H9 (cell line): ENCODE measurements at regions not wholly inside any gene's neighbourhood (a gene's known extent, or its start where the extent isn't known, plus 50 kb on each side); places are given as distances from the start of the nearest gene placed in this dataset.
"Not testable (repeated sequence)": the region's sequence is repeated elsewhere in the genome, so short reads cannot be mapped to it uniquely, and the experiment has no call there.

Experiments used
- DNase-seq: peaks from one replicate; pipeline ENCODE4 v3.0.0-alpha.2; 2017
- H2AFZ ChIP-seq: one replicate; pipeline ENCODE4 v1.6.1; 2013; ENCODE audit warnings: mild to moderate bottlenecking, low read length, control low read depth, moderate library complexity
- H2AK5ac ChIP-seq: 2 replicates; pipeline ENCODE4 v1.6.1; 2013; ENCODE audit warnings: low read length, control low read depth, mixed read lengths; ENCODE audit not compliant: insufficient read length
- H2BK120ac ChIP-seq: one replicate; pipeline ENCODE4 v1.6.1; 2013; ENCODE audit warnings: low read depth, mild to moderate bottlenecking, low read length, control low read depth, inconsistent platforms; ENCODE audit not compliant: poor library complexity, severe bottlenecking
- H2BK12ac ChIP-seq: 2 replicates; pipeline ENCODE4 v1.6.1; 2013; ENCODE audit warnings: low read length, control low read depth, mixed read lengths, low read depth; ENCODE audit not compliant: insufficient read length
- H2BK15ac ChIP-seq: 2 replicates; pipeline ENCODE4 v1.6.1; 2013; ENCODE audit warnings: low read depth, low read length, control low read depth
- H2BK20ac ChIP-seq: one replicate; pipeline ENCODE4 v1.6.1; 2013; ENCODE audit warnings: low read depth, mild to moderate bottlenecking, low read length, control low read depth, inconsistent platforms; ENCODE audit not compliant: poor library complexity, severe bottlenecking
- H2BK5ac ChIP-seq: 2 replicates; pipeline ENCODE4 v1.6.1; 2013; ENCODE audit warnings: low read length, control low read depth, mixed read lengths; ENCODE audit not compliant: insufficient read length
- H3K14ac ChIP-seq: 2 replicates; pipeline ENCODE4 v1.6.1; 2013; ENCODE audit warnings: low read length, control low read depth; ENCODE audit not compliant: insufficient read depth
- H3K18ac ChIP-seq: 2 replicates; pipeline ENCODE4 v1.6.1; 2013; ENCODE audit warnings: low read depth, mild to moderate bottlenecking, mixed read lengths, low read length, control low read depth; ENCODE audit not compliant: insufficient read length
- H3K23ac ChIP-seq: 2 replicates; pipeline ENCODE4 v1.6.1; 2013; ENCODE audit warnings: low read length, control low read depth, mixed read lengths, low read depth; ENCODE audit not compliant: insufficient read length
- H3K23me2 ChIP-seq: 2 replicates; pipeline ENCODE4 v1.6.1; 2013; ENCODE audit warnings: low read depth, mild to moderate bottlenecking, mixed read lengths, low read length, control low read depth; ENCODE audit not compliant: insufficient read length, poor library complexity, severe bottlenecking
- H3K27ac ChIP-seq: 2 replicates; pipeline ENCODE4 v1.5.1; 2013; ENCODE audit warnings: low read length, control low read depth, mixed read lengths, low read depth; ENCODE audit not compliant: insufficient read length
- H3K27me3 ChIP-seq: 2 replicates; pipeline ENCODE4 v1.6.1; 2013; ENCODE audit warnings: low read length, control low read depth, inconsistent platforms; ENCODE audit not compliant: insufficient read depth
- H3K4ac ChIP-seq: 2 replicates; pipeline ENCODE4 v1.6.1; 2013; ENCODE audit warnings: low read depth, mild to moderate bottlenecking, control low read depth, inconsistent platforms, low read length, moderate library complexity
- H3K4me1 ChIP-seq: 2 replicates; pipeline ENCODE4 v1.6.1; 2013; ENCODE audit warnings: low read length, control low read depth, inconsistent platforms; ENCODE audit not compliant: insufficient read depth
- H3K4me2 ChIP-seq: 2 replicates; pipeline ENCODE4 v1.6.1; 2013; ENCODE audit warnings: low read length, control low read depth, mixed read lengths; ENCODE audit not compliant: insufficient read length, insufficient read depth
- H3K56ac ChIP-seq: 2 replicates; pipeline ENCODE4 v1.6.1; 2013; ENCODE audit warnings: low read depth, mild to moderate bottlenecking, mixed read lengths, low read length, control low read depth; ENCODE audit not compliant: insufficient read length
- H3K79me1 ChIP-seq: 2 replicates; pipeline ENCODE4 v1.6.1; 2013; ENCODE audit warnings: low read depth, mild to moderate bottlenecking, moderate library complexity, low read length, control low read depth, inconsistent platforms; ENCODE audit not compliant: insufficient read depth, poor library complexity, severe bottlenecking
- H3K79me2 ChIP-seq: 2 replicates; pipeline ENCODE4 v1.6.1; 2013; ENCODE audit warnings: low read length, control low read depth, inconsistent platforms; ENCODE audit not compliant: insufficient read depth
- H3K9ac ChIP-seq: 2 replicates; pipeline ENCODE4 v1.6.1; 2013; ENCODE audit warnings: low read length, control low read depth, mixed read lengths; ENCODE audit not compliant: insufficient read length; ENCODE audit errors: extremely low read depth
- H3K9me3 ChIP-seq: one replicate; pipeline ENCODE4 v1.6.1; 2013; ENCODE audit warnings: low read depth, low read length, inconsistent platforms; ENCODE audit not compliant: control insufficient read depth
- H3T11ph ChIP-seq: one replicate; pipeline ENCODE4 v1.6.1; 2013; ENCODE audit warnings: mild to moderate bottlenecking, low read length, control low read depth, inconsistent platforms
- H4K20me1 ChIP-seq: one replicate; pipeline ENCODE4 v1.6.1; 2013; ENCODE audit not compliant: control insufficient read depth, insufficient read length, insufficient read depth
- H4K5ac ChIP-seq: 2 replicates; pipeline ENCODE4 v1.6.1; 2013; ENCODE audit warnings: low read depth, mild to moderate bottlenecking, mixed read lengths, low read length, control low read depth; ENCODE audit not compliant: insufficient read length
- H4K8ac ChIP-seq: replicated peaks from 2 replicates; pipeline ENCODE4 v1.6.1; 2013; ENCODE audit warnings: low read length, control low read depth, mixed read lengths, low read depth; ENCODE audit not compliant: insufficient read length
- H4K91ac ChIP-seq: 2 replicates; pipeline ENCODE4 v1.6.1; 2013; ENCODE audit warnings: low read depth, mild to moderate bottlenecking, moderate library complexity, mixed read lengths, low read length, control low read depth; ENCODE audit not compliant: insufficient read length
- H3K27ac Mint-ChIP-seq, 3 experiments: 2 replicates in 2 of 3; 3 replicates in 1 of 3; pipeline ENCODE4 v1.8.0; 2020 to 2021; ENCODE audit warnings: mixed read lengths in 3 of 3, mild to moderate bottlenecking in 1 of 3, moderate library complexity in 1 of 3
- H3K27me3 Mint-ChIP-seq: 2 replicates; pipeline ENCODE4 v1.8.0; 2021; ENCODE audit warnings: low read depth, mild to moderate bottlenecking, moderate library complexity, mixed read lengths
- H3K36me3 Mint-ChIP-seq, 3 experiments: 2 replicates in 2 of 3; 3 replicates in 1 of 3; pipeline ENCODE4 v1.8.0; 2020 to 2021; ENCODE audit warnings: low read depth in 3 of 3, mixed read lengths in 3 of 3; ENCODE audit not compliant: insufficient read depth in 1 of 3
- H3K4me1 Mint-ChIP-seq, 2 experiments: 2 replicates each; pipeline ENCODE4 v1.8.0; 2020; ENCODE audit warnings: mixed read lengths in 2 of 2
- H3K4me3 Mint-ChIP-seq, 2 experiments: 2 replicates in 1 of 2; 3 replicates in 1 of 2; pipeline ENCODE4 v1.8.0; 2020 to 2021; ENCODE audit warnings: mild to moderate bottlenecking in 2 of 2, mixed read lengths in 2 of 2, moderate library complexity in 1 of 2
- H3K9me3 Mint-ChIP-seq, 2 experiments: 2 replicates in 1 of 2; 3 replicates in 1 of 2; pipeline ENCODE4 v1.8.0; 2020; ENCODE audit warnings: mild to moderate bottlenecking in 2 of 2, mixed read lengths in 2 of 2, moderate library complexity in 1 of 2
- WGBS: extraction: QIAGEN DNeasy Blood & Tissue Kit; methylation state at CpG from one replicate; pipeline ENCODE4 v1.1.7; 2013; ENCODE audit warnings: missing lambda C conversion rate, low lambda C conversion rate, mixed read lengths; ENCODE audit not compliant: insufficient read length; ENCODE audit errors: extremely low coverage; 5-methylcytosine and 5-hydroxymethylcytosine counted together
- TF ChIP-seq, protein P1 (sequence below): fragments of 200-600 bp; sonication (generic); conservative IDR thresholded peaks from 3 replicates; pipeline ENCODE4 v1.8.0; 2021; ENCODE audit warnings: antibody characterized with exemption, mild to moderate bottlenecking

DNA sequence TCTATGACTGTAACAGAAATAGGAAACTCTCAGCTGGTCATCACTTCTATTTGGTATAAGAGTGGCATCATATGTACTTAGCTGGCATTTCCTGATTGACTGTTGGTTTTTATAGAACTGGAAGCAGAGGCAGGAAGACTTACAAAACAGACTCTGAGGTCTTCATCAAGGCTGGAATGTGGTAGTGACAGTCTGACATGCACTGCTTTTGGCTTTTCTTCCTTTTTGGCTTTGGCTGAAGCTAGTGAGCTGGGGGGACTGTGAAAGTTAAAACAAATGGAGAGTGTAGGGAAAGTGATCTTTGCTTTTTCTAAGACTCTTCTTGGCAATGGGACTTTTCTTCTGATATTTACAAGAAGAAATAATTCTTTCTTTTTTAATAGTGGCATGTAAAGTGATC, 121.1 kb upstream of the SLC4A4 start:
- H3K79me2 ChIP-seq, result no peaks in the 10 kb centered on the region
- H3K4me1 ChIP-seq, result no peaks in the 10 kb centered on the region
- no peak overlapping the region for H3K27ac ChIP-seq
- no peak overlapping the region for H3K9ac ChIP-seq
- H3K4ac ChIP-seq, result no peak overlapping the region
- H3K23me2 ChIP-seq, result no peaks in the 10 kb centered on the region
- TF ChIP-seq, protein P1, sequence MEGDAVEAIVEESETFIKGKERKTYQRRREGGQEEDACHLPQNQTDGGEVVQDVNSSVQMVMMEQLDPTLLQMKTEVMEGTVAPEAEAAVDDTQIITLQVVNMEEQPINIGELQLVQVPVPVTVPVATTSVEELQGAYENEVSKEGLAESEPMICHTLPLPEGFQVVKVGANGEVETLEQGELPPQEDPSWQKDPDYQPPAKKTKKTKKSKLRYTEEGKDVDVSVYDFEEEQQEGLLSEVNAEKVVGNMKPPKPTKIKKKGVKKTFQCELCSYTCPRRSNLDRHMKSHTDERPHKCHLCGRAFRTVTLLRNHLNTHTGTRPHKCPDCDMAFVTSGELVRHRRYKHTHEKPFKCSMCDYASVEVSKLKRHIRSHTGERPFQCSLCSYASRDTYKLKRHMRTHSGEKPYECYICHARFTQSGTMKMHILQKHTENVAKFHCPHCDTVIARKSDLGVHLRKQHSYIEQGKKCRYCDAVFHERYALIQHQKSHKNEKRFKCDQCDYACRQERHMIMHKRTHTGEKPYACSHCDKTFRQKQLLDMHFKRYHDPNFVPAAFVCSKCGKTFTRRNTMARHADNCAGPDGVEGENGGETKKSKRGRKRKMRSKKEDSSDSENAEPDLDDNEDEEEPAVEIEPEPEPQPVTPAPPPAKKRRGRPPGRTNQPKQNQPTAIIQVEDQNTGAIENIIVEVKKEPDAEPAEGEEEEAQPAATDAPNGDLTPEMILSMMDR, result no peak
- H2BK12ac ChIP-seq, result no peak overlapping the region
- H4K20me1 ChIP-seq, result no peaks in the 10 kb centered on the region
- no peak overlapping the region for H3K4me2 ChIP-seq
- H3K18ac ChIP-seq, result no peak overlapping the region
- no peak overlapping the region for H2AK5ac ChIP-seq
- no peak overlapping the region for H4K91ac ChIP-seq
- H3K27ac Mint-ChIP-seq, result no peak overlapping the region
- H3K23ac ChIP-seq, result no peak overlapping the region
- H2BK15ac ChIP-seq, result no peak overlapping the region
- no peak for DNase-seq
- no peak overlapping the region for H3K56ac ChIP-seq
- H3K4me1 Mint-ChIP-seq, result no peaks in the 10 kb centered on the region
- peaks cover 0 to 3% of the 10 kb centered on the region in 2 experiments; a peak in 1 of 5 replicates for H3K9me3 Mint-ChIP-seq
- H2BK5ac ChIP-seq, result no peak overlapping the region
- H3K14ac ChIP-seq, result no peak overlapping the region
- H2AFZ ChIP-seq, result no peak overlapping the region
- no peaks in the 10 kb centered on the region for H3K79me1 ChIP-seq
- H3T11ph ChIP-seq, result no peak overlapping the region
- no peaks in the 10 kb centered on the region for H3K27me3 Mint-ChIP-seq
- no peaks in the 10 kb centered on the region for H3K27me3 ChIP-seq
- H3K9me3 ChIP-seq, result no peaks in the 10 kb centered on the region
- H4K8ac ChIP-seq, result no peak overlapping the region
- no peak overlapping the region for H2BK20ac ChIP-seq
- no peak overlapping the region for H3K4me3 Mint-ChIP-seq
- H2BK120ac ChIP-seq, result no peak overlapping the region
- no peak overlapping the region for H4K5ac ChIP-seq
- H3K36me3 Mint-ChIP-seq, result no peaks in the 10 kb centered on the region

DNA sequence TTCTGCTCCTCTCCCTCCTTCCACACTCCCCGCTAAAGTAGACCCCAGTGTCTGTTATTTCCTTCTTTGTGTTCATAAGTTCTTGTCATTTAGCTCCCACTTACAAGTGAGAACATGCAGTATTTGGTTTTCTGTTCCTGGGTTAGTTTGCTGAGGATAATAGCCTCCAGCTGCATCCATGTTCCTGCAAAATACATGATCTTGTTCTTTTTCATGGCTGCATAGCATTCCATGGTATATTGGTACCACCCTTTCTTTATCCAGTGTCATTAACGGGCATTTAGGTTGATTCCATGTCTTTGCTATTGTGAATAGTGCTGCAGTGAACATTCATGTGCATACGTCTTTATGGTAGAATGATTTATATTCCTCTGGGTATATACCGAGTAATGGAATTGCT, 118.0 kb upstream of the SLC4A4 start:
- not testable (repeated sequence) for H3K9me3 ChIP-seq, H3K4ac ChIP-seq, H3K27ac ChIP-seq, H2BK5ac ChIP-seq, H4K20me1 ChIP-seq, H3K18ac ChIP-seq, H3K4me1 ChIP-seq, H2BK20ac ChIP-seq, H3K79me1 ChIP-seq, H3K23ac ChIP-seq, DNase-seq, H2AFZ ChIP-seq, H3K56ac ChIP-seq, H3K27me3 ChIP-seq, H2BK15ac ChIP-seq, H3K14ac ChIP-seq, H3K9me3 Mint-ChIP-seq, H3K27me3 Mint-ChIP-seq, H2BK12ac ChIP-seq, H4K91ac ChIP-seq, H3K4me1 Mint-ChIP-seq, H3K27ac Mint-ChIP-seq, H3K36me3 Mint-ChIP-seq, H4K8ac ChIP-seq, H4K5ac ChIP-seq, H2AK5ac ChIP-seq, H3K9ac ChIP-seq, H3K79me2 ChIP-seq, H3K4me3 Mint-ChIP-seq, H2BK120ac ChIP-seq, H3T11ph ChIP-seq, H3K4me2 ChIP-seq, H3K23me2 ChIP-seq
- WGBS, result no CpG with 5 or more reads among the region's 4 CpGs
